HFFc6 (cell line): ENCODE measurements at regions not wholly inside any gene's neighbourhood (a gene's known extent, or its start where the extent isn't known, plus 50 kb on each side); places are given as distances from the start of the nearest gene placed in this dataset.

ENCODE experiments used
- DNase-seq: peaks from one replicate; pipeline ENCODE4 v3.0.0-alpha.2; 2018
- H3K27ac Mint-ChIP-seq: 2 replicates; pipeline ENCODE4 v1.8.0; 2020; ENCODE audit warnings: mild to moderate bottlenecking, mixed read lengths
- H3K27me3 Mint-ChIP-seq: 2 replicates; pipeline ENCODE4 v1.8.0; 2021; ENCODE audit warnings: mild to moderate bottlenecking, moderate library complexity, mixed read lengths; ENCODE audit not compliant: insufficient read depth
- H3K36me3 Mint-ChIP-seq: 2 replicates; pipeline ENCODE4 v1.8.0; 2021; ENCODE audit warnings: low read depth, mixed read lengths
- H3K4me1 Mint-ChIP-seq: 2 replicates; pipeline ENCODE4 v1.8.0; 2020; ENCODE audit warnings: low read depth, mixed read lengths
- H3K4me3 Mint-ChIP-seq: 2 replicates; pipeline ENCODE4 v1.8.0; 2020; ENCODE audit warnings: mild to moderate bottlenecking, moderate library complexity, mixed read lengths
- H3K9me3 Mint-ChIP-seq: 2 replicates; pipeline ENCODE4 v1.8.0; 2020; ENCODE audit warnings: mild to moderate bottlenecking, mixed read lengths
- TF ChIP-seq, protein P1 (sequence below): fragments of 200-600 bp; sonication (generic); IDR thresholded peaks from 2 replicates; pipeline ENCODE4 v1.5.0; 2021; ENCODE audit warnings: antibody characterized with exemption, mild to moderate bottlenecking

DNA sequence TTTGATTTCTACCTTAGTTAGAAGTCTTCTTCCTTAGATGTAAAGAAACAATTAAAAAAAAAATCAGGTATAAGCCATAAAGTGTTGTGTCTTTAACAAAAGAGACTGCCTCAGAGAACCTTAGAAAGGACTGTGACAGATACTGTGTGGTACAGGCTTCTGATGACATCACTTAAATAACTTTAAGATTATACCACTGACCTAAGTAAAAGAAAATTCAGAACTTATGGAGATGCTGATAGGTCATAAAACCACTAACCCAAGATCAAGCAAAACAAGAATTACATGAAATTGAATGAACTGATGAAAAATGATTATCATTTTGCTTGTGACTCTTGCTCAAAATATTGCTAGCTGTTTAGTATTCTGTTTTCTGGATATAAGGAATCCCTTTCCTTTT is 220.8 kb downstream of the NRIP1 start:
- peaks cover 16% of the 10 kb centered on the region for H3K4me1 Mint-ChIP-seq
- TF ChIP-seq, protein P1, sequence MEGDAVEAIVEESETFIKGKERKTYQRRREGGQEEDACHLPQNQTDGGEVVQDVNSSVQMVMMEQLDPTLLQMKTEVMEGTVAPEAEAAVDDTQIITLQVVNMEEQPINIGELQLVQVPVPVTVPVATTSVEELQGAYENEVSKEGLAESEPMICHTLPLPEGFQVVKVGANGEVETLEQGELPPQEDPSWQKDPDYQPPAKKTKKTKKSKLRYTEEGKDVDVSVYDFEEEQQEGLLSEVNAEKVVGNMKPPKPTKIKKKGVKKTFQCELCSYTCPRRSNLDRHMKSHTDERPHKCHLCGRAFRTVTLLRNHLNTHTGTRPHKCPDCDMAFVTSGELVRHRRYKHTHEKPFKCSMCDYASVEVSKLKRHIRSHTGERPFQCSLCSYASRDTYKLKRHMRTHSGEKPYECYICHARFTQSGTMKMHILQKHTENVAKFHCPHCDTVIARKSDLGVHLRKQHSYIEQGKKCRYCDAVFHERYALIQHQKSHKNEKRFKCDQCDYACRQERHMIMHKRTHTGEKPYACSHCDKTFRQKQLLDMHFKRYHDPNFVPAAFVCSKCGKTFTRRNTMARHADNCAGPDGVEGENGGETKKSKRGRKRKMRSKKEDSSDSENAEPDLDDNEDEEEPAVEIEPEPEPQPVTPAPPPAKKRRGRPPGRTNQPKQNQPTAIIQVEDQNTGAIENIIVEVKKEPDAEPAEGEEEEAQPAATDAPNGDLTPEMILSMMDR = no peak
- peaks cover 6% of the 10 kb centered on the region; the same call in 1 of the 2 replicates for H3K9me3 Mint-ChIP-seq
- no peaks in the 10 kb centered on the region; the same call in 1 of the 2 replicates for H3K27me3 Mint-ChIP-seq
- H3K4me3 Mint-ChIP-seq = no peak overlapping the region
- no peak for DNase-seq
- H3K27ac Mint-ChIP-seq = no peak overlapping the region
- H3K36me3 Mint-ChIP-seq = peaks cover 18% of the 10 kb centered on the region

DNA sequence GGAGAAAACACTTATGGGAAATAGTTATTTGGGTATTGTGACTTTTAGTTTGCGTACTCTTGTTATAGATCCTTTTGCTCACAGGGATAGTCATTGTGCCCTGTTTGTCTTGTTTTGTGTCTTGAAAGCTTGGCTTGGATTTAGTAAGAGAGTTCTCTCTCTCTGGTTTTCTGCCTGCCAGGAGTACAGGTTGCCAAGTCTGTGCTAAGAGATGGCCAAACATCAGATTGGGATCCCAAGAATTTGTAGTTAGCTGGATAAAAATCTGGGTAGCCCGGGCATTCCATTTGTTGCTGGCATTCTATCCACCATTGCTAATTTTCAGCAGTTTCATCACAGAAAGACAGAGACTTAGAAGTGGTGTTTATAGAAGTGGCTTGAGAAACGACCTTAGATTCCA is 222.2 kb downstream of the NRIP1 start:
- TF ChIP-seq, protein P1 = no peak
- DNase-seq = no peak
- H3K27me3 Mint-ChIP-seq = no peaks in the 10 kb centered on the region; the same call in 1 of the 2 replicates

DNA sequence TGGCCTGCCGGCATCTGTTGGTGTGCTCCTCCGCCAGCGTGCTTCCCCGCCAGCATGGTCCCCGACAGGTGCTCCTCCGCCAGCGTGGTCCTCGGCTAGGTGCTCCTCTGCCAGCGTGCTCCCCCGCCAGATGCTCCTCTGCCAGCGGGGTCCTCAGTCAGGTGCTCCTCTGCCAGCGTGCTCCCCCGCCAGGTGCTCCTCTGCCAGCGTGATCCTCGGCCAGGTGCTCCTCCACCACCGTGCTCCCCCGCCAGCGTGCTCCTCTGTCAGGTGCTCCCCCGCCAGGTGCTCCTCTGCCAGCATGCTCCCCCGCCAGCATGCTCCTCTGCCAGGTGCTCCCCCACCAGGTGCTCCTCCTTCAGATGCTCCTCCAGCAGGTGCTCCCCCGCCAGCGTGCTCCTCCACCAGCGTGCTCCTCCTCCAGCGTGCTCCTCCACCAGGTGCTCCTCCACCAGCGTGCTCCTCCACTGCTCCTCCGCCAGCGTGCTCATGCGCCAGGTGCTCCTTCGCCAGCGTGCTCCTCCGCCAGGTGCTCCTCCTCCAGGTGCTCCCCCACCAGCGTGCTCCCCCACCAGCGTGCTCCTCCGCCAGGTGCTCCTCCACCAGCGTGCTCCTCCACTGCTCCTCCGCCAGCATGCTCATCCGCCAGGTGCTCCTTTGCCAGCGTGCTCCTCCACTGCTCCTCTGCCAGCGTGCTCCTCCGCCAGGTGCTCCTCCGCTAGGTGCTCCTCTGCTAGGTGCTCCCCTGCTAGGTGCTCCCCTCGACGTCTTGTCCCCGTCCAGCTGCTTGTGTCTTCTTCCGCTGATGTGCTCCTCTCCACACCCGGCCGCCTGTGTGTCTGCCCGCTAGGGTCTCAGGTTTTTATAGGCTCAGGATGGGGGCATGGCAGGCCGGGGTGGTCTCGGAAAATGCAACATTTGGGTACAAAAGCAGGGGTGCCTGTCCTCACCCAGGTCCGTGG is 223.0 kb downstream of the NRIP1 start:
- H3K27me3 Mint-ChIP-seq = no peaks in the 10 kb centered on the region; the same call in 1 of the 2 replicates
- peaks cover 16% of the 10 kb centered on the region for H3K36me3 Mint-ChIP-seq
- TF ChIP-seq, protein P1 = no peak
- H3K4me3 Mint-ChIP-seq = no peak overlapping the region
- DNase-seq = no peak
- H3K4me1 Mint-ChIP-seq = peaks cover 37% of the 10 kb centered on the region
- H3K27ac Mint-ChIP-seq = no peak overlapping the region
- peaks cover 6% of the 10 kb centered on the region; the same call in 1 of the 2 replicates for H3K9me3 Mint-ChIP-seq

More for the DNA sequence above, 222.2 kb downstream of the NRIP1 start:
- peaks cover 18% of the 10 kb centered on the region for H3K36me3 Mint-ChIP-seq
- peaks cover 6% of the 10 kb centered on the region; the same call in 1 of the 2 replicates for H3K9me3 Mint-ChIP-seq
- H3K4me3 Mint-ChIP-seq = no peak overlapping the region
- no peak overlapping the region for H3K27ac Mint-ChIP-seq
- peaks cover 29% of the 10 kb centered on the region for H3K4me1 Mint-ChIP-seq

DNA sequence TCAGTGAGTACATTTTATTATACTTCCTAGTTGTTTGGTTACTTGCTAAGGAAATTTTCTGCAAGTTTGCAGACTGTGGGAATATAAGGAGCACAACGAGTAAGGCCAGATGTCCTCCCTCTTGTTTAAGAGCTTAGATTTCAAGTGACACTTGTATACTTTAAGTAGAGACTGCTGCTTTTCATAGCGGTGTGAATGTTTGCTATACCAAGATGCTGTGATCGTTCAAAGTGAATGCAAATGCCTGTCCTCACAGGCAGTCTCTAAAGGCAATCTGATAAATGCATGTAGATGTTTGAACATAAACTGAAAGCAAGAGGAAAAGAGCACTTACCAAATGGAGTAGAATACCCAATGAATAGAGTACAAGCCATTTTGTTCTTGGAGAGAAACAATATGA is 226.4 kb downstream of the NRIP1 start:
- Mint-ChIP-seq H3K27me3 (no peaks in the 10 kb centered on the region), H3K4me3 (no peak overlapping the region), H3K4me1 (peaks cover 37% of the 10 kb centered on the region), H3K27ac (no peak overlapping the region), H3K9me3 (peaks cover 6% of the 10 kb centered on the region; the same call in 1 of the 2 replicates), H3K36me3 (peaks cover 7% of the 10 kb centered on the region; the same call in 1 of the 2 replicates)
- no peak for DNase-seq
- TF ChIP-seq, protein P1 = no peak

DNA sequence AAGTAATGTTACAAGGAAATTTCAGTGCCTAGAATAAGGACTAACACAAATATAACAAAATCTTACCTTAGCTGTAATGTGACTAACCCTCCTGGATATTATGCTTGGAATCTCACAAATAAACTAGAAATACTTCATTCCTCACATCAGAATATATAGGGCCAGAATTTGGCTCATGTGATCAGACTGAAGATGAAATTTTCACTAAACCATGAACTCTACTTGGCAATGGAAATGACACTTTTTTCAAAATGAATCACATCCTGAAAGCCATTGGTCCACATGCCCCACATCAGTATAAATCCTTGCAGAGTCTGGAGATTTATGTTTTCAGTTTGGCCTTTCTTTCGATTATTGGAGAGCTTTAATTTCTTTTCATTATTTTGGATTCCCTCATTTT is 227.8 kb downstream of the NRIP1 start:
- peak; percentile 50 for DNase-seq
- Mint-ChIP-seq H3K27me3 (no peaks in the 10 kb centered on the region), H3K36me3 (peaks cover under 1% of the 10 kb centered on the region; the same call in 1 of the 2 replicates), H3K4me3 (peak overlapping the region; percentile 35), H3K9me3 (peaks cover under 1% of the 10 kb centered on the region; the same call in 1 of the 2 replicates), H3K27ac (no peak overlapping the region; the same call in 1 of the 2 replicates), H3K4me1 (peaks cover 28% of the 10 kb centered on the region)
- TF ChIP-seq, protein P1 = no peak
